NCI-H1417 (cell line): ENCODE measurements at regions not wholly inside any gene's neighbourhood (a gene's known extent, or its start where the extent isn't known, plus 50 kb on each side); places are given as distances from the start of the nearest gene placed in this dataset.

Experiments
- DNase-seq, 3 experiments: peaks; one replicate each; lab custom pipeline; 2025; lab: John Stamatoyannopoulos, UW

DNA sequence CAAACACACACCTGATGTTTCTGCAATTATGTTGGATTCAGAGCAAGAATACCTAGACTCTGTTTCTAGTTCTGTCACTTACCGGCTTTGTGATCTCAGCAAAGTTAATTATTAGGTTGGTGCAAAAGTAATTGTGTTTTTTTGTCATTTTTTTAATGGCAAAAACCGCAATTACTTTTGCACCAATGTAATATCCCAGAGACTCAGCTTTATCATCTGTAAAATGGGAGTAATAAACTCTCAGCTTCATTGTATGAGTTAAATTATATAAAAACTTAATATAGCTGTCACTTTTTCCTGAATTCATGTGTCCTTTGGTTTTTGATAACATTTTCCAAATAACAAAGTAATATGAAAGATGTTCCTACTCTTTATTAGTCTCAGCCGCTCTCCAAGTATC, 251.7 kb downstream of the TRIB2 start:
- no peak for DNase-seq

DNA sequence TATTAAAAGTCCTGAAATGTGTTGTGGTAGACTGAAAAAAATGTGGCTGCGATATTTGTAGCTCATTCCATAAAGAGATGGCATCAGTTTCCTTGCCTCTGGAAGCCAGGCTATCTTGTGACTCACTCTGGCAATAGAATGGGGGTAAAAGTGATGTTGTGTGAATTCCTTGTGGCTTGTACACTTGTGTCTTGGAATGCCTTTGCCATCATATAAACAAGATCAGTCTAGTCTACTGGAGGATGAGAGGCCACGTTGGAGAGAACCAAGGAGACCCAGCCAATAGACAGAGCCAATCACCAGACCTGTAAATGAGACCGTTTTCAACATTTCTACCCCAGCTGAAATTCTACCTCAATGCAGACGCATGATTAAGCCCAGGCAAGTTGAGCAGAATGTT, 254.1 kb downstream of the TRIB2 start:
- no peak for DNase-seq

DNA sequence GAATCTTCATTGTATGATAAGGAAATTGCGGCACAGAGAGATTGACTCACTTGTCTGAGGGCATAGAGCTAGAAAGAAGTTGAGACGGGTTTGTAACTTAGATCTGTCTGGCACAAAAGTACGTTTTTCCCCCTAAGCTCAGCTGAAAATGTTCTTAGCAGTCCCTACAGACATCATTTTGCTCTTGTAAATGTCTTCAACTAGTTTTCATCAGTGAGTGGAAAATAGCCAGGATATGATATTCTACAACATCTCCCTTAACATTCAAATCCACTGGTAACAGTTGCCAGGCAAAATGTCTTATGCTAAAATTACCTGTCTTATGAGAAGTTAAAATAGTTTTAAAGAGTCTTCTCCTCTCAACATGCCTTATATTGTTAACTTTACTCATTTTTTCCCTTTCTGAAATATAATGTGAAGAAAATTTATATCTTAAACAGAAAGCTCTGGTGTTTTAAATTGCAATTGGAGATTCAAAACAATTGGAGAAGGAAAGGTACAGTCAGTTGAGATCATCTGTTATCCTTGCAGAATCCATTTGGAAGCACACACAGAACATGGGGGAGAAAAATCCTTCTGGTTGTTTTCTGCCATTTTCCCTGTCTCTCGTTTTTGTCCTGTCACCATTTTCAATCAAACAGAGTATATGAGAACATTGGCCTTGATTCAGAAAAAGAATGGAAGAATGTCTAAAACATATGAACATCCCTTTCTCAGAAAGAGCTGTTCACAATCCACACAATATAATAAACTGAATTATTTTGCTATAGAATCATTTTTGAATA, 255.0 kb downstream of the TRIB2 start:
- DNase-seq: no peak

DNA sequence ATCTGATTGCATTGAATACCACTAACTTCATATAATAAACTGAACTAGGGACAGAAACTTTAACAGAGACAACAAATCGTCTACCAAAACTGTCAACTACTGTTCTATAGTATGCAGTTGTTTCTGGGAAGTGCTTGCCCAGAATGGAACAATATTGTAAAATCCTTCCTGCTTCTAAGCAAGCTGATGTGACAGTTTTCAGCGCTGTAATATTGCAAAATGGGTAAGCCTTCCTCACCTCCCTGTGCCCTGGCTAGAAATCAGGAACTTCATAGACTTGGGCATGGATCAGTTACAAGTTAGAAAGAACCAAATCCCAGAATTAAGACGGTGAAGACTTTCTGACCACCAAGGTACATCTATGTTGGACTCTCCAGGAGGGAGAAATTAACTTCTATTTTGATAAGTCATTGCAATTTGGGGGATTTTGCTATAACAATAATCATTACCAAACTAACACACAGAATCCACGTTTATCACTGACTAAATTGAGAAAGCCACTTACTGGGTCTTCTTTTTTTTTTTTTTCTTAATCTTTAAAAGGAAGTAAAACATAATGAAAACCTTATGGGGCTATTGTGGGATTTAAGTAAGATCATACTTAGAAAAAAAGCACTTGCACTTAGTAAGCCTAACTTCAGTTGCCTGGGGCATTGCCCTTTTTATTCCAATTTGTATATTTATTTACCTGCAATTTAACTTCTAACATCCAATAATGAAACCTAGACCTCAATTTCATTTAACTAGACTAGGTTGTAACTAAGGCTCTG, 261.5 kb downstream of the TRIB2 start:
- no peak for DNase-seq

DNA sequence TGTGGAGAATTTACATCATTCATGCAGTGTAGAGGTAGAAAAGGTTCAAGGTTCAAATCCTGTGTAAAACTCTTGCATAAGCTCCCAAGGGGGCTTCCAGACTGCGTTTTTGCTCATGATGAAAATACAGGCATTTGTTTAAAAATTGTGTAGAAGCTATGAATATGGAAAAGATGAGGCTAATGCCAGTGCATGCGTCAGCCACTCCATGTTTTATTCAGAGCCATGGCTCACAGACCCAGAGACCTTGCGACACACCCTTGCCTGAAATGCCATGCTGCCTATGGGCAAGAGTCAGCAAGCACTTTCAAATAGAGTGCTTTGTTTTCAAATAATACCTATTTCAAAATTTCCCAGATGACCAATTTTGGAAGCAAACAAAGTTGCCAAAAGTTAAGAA, 262.3 kb downstream of the TRIB2 start:
- DNase-seq: no peak

DNA sequence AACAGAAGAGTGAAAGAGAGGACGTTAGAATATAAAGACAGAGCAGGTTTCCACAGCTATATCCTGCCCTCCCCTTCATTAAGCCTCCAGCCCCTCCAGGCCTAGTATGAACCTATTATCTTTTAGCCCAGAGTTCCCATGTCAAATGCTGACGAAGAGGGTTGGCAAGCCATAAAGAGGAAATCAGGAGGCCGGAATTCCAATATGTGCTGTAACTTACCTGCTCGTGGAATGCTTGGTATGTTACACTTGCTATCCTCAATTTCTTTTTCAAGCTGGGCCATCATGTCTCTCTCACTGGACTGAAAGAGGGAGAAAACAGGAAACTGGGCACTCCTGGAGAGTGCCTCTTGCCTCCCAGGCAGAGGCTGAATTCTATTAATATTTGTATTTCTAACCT, 264.1 kb downstream of the TRIB2 start:
- no peak for DNase-seq

DNA sequence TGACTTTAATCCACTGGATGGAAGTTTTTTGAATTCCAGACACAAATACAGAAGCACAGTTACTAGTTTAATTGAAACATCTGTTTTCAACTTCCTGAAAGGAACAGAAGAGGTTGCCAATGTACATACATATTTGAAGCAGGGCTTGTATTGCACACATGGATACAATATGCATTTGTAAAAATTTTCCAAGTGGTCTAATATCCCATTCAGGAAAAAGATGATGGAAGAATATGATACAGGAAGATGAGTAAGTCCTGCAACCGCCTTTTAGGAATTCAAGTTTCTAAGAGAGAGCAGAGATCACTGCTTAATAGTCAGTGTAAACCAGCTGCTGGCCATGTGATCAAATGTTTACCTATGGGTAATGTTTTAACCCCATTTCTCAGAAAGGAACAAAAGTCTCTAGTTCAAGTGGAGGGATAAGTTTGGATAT, 265.4 kb downstream of the TRIB2 start:
- no peak for DNase-seq

DNA sequence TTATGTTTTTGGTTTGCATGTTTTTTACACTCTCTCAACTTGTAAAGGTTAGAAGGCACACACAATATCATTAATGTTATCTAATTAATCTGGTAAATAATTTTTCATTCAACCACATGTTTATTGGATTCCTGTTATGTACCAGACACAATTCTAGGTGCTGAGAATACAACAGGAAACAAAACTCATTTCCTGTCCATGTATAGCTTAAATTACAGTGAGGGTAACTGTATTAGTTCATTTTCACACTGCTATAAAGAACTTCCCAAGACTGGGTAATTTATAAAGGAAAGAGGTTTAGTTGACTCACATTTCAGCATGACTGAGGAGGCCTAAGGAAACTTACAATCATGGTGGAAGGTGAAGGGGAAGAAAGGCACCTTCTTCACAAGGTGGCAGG, 270.5 kb downstream of the TRIB2 start:
- no peak for DNase-seq

DNA sequence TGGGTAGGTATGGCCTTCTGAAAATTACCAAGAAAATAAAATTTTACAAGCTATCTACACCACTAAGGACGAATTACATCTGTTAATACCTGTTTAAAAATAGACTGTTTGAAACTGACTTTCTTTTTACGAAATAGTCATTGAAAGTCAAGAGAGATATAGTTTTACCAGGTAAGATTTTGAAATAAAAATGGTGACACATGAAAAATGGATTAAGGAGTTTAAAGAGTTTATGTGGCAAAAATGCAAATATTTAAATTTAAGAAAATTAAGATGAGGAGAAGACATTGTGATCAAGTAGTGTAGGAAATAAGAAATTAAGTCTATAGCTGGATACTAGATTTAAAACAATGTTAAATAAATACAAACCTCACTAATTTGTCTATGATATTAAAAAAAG, 271.5 kb downstream of the TRIB2 start:
- no peak for DNase-seq

DNA sequence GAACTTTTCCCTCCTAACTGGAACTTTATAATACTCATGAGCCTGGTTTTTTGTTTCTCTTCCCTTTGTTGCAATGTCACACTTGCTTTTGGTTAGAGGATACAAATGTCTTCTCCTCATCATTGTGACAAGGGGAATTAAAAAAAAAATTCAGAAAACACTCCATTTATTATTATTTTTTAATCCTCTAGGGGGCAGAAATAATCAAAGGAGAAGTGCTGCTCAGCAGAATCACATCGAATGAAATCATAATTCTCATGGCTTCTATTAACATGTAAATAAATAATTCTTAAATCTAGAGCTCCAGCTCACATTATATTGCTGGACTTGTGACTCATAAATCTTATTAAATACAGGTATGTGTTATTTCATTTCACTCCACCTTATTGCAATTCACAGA, 273.8 kb downstream of the TRIB2 start:
- no peak for DNase-seq

DNA sequence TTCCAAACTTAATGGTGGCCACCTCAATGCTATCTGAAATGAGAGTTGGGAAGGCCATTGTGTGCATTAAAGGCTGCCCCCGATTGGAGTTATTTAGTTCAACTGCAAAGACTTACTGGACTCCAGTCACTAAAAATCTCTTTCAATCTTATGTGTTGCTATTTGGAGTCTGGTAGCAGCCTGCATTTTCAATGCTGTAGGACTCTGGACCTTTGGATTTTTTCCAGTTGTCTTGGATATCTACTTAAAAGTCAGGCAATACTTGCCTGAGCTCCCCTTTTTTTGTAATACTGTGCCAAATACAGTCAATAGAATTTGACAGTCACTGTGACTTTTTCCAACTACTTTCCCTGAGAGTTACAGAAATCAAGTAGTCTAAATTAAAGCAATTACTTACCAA, 281.9 kb downstream of the TRIB2 start:
- no peak for DNase-seq

DNA sequence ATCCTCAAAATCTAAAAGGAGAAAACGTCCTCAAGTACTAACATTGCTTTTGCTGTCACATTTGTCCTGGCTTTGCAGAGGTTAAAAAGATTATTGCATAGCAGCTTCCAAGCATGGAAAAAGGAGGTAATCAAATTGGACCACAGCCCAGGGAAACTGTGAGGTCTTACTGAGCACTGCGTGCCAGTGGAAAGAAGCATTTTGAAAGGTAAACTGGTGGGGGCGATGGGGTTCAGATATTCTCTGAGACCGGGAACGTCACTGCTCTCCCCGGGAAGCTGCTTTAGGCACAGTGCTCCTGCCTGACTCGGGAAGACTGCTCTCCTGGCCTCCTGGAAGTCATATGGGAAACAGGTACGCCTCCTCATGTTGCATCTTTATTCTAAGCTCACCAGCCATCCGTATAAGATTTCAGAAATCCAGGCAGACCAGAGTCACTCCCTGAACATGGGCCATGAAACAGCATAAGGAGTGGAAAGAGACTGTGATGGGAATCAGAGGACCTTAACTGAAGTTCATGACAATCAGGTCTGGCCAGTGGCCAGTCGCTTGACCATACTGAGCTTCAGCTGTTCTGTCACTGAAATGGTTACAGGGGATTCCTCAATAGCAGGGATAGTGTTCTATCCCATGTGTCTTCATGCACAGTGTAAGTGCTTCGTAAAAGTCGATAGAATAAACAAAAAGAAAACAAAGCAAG, 284.1 kb downstream of the TRIB2 start:
- DNase-seq: no peak

DNA sequence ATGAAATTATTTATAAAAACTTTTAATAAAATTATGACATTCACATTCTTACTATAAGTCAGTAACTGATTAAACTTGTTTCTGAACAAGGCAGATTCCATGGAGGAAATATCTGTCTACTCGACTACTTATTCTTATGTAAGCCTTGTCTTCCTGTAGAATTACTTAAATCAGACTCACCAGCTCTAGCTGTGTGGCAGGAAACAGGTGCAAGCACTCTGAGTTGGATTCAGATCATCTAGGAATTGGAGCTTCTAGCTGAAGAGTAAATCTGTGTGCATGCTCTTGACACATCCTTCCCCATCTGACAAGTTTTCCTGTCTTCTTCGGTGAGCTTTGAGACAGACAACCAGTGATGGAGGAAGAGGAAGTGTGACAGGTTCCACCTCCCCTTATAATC, 284.7 kb downstream of the TRIB2 start:
- DNase-seq: no peak

DNA sequence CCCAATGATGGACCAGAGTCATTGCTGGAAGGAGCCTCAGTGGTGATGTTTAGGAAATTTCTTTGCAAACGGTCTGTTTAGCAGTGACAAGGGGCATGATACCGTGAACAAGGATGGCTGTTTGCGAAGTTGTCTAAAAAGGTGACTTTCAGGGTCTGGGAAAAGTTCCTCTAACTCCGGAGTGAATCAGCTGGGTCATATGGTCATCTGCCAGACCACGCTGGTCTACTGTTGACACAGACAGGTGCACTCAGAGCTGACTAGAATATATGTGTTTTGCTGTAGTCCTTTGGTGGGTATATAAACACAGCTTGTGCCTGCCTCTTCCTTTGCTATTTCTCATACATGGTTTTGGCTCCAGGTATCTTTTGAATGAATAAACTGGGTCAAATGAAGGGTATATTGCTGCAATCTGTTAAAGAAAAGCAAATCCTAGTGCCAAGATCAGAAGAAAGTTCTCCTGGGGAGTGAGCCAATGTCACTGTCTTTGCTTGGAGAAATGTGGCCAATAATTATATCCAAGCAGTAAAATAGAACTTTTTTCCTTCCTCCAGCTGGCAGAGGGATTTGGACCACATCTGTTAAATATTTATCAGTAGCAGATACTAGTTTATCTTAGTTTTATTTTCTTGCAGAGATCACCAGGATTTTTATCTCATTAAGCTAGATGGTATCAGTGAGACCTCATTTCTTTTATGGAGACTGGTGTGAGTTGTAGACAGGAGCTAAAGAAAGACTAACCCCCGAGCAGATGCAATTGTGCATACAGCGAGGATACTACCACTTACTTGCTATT, 286.0 kb downstream of the TRIB2 start:
- DNase-seq: no peak

DNA sequence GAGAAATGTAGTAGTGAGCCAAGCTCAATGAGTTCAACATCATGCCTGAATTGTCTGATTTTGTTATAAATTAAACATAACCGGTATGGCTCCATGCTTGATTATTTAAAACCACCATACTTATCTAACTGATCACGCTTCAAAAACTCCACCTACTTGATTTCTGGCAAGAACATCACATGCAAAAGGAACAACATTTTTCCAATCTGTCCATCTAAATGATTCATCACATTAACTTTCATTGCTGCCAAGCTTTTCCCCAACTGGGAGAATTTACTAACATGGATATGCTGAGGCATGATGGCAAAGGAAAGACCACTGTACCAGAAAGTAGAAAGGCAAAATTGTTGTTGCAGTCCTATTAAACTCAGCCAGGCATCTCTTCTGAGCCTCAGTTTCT, 286.8 kb downstream of the TRIB2 start:
- no peak for DNase-seq

DNA sequence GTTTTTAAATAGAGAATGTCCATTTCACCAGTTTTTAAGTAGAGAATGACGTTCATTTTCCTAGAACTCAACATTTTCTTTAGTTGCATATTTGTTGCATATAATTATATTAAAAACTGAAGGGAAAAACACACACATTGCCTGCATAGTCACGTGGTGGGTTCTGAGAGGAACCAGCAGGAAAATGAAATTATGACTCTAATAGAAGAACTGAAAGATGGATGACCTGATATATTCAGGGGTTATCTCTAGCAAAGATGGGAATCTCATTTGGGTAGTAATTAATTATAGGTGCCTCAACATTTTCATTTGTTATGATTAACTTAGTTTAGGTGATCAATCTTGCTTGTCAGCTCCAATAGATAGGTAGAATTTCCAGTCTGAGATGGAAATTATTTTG, 288.3 kb downstream of the TRIB2 start:
- DNase-seq: no peak

DNA sequence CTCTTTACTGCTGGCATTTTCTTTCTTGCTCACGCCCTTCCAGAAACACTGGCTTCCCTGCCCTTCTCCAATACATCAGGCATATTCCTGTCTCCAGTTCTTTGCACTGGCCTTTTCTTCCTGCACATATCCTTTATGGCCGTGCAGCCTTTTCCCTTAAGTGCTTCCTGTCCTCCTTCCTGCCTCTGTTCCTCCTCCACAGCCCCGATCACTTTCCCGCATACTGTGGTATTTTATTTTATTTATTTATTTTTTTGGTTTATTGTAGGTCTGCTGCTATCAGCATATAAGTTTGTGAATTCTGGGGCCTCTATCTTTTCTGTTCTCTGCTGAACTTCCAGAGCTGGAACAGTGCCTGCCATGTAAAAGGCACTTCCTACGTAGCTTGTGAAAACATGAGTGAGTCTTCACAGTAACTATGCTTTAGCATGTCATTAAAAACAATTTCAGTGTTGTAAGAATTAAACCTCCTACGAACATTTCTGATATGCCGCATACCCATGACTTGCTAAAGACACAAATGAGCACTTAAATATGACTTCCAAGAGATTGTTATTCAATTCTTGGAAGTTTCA, 289.1 kb downstream of the TRIB2 start:
- DNase-seq: no peak

DNA sequence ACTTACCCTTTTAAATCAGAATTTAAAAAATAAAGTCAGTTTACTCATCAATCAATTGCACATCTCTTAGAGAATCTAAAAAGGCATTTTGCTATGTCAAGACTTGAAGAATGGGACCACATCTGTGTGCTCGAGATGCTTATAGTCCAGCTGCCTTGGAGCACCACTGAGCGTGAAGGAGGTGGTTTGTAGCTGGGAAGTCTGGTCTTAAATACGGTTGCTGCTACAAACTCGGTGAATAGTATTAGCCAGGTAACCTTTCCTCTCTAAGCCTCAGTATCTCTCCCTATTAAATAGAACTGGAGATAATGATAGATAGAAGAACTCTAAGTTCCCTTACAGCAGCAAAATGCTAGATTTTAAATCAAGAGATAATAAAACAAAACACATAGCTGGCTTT, 289.7 kb downstream of the TRIB2 start:
- no peak for DNase-seq

DNA sequence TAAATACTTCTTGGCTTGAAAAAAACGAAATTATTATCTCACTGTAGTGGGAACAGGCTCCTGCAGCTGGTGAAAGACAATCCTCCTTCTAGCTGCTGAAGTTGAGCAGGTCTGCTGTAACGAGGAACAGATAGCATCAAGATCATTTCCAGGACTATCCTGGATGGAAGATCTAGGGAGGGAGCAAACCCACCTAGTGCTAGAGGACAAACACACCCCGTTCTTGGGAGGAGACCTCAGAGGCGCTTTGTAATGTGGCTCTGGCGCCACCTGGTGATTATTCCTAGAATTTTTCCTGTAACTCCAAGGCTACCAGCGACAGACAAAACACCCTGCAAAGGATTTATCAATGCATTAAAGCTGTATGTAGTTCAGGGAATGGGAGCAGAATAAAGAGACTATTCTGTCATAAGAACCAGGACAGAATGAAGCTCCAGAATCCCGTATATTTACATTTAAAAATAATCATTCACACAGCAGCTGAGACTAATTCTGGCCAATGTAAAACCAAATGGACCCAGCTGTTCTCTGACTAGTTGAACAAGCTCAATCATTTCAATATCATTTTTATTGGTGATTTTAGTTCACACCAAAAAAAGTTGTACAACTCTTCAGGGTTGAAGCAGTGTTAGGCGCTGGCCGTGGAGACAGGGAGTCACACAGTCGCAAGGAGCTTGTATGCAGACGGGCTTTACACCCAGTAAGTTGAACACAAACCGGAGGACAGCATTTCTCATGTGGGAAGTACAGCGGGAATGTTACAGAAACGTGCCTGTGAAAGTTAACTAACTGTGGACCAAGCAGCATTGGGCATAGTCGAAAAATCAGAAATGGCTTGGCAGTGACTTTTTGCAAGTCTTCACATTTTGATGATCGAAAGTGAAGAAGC, 290.3 kb downstream of the TRIB2 start:
- peak; percentile 67 to 88 (median 83) for DNase-seq

DNA sequence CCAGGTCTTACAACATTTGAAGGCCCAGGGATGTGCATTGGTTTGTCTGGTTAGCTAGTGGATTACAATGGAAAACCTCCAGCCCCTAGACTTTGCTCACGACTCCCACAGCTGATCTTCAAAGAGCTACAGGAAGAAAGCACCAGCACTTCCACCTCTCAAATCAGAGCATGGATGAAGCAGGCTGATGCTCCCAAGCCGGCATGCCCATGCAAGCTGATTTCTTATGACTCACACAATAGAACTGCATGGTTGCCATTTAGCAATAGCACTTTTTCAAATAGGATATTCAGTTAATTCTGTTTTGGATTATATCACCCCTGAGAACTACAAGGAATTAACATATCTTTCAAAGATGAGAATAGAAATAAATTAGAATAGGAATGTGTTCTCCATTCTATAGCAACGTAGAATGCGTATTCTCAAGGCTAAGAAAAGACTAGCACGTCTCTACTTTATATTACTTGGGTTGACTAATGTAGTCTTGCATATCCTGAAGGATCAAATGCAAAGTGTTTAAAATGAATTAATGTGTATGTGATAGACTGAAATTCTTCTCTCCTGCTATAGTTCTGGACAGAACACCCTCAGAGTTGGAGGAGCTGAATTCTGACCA, 292.4 kb downstream of the TRIB2 start:
- no peak for DNase-seq
